22Rv1 (cell line): ENCODE measurements at regions not wholly inside any gene's neighbourhood (a gene's known extent, or its start where the extent isn't known, plus 50 kb on each side); places are given as distances from the start of the nearest gene placed in this dataset.

Experiments used
- CTCF ChIP-seq: fragments of 450-650 bp; IDR thresholded peaks from 2 replicates; pipeline ENCODE4 v1.5.1; 2017; ENCODE audit warnings: mild to moderate bottlenecking
- ZFX ChIP-seq: fragments of 450-650 bp; IDR thresholded peaks from 2 replicates; pipeline ENCODE4 v1.6.1; 2017; ENCODE audit warnings: antibody characterized with exemption, borderline replicate concordance

GRCh38 chr6:91366781-91367180 is 779.9 kb upstream of the MAP3K7 start:
- no peak for TF ChIP-seq CTCF
- no peak for TF ChIP-seq ZFX
